ENCODE measurements at regions not wholly inside any gene's neighbourhood (a gene's known extent, or its start where the extent isn't known, plus 50 kb on each side); places are given as distances from the start of the nearest gene placed in this dataset.

DNA sequence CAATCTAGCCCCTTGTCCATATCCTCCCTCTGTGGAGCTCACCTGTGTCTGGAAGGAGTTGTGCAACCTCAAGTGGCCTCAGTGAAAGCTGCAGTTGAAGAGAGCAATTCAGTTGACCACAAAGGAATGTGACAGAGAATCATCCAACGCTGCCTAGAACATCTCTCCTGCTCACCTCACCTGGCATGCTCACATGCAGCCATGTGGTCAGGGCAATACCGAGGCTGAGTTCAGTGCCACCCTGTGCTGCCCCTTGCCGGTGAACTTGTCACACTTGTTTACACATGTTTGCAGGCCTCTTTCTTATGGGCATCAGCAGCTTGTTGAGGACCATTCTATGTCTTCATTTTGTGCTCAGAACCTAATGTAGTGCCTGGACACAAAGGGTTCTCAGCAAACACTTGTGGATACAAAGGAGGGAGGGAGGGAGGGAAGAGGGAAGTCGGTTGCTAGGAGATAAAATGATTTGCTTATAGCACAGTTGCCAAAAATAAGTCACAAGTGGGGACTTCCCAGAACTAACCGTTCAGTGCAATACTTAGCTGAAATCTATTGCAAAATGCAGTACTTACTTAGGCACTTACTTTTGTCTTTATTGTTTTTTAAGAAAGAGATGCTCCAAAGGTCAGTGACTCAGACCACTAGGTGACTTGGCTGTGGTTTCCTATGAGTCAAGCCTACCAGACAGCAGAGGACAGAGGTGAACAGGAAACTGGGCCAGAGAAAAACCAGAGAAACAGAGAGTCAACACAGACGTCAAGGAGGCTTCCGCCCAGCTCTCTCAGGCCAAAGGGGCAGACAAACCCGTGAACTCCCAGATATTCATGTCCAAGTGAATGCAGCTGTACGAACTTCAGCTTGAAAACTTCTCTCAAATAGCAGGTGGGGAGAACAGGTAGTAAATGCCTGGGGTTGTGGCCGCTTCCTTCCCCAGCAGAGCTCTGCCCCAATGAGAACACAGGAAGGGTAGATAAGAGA lies 227.8 kb upstream of the CTNNB1 start:
- Mint-ChIP-seq H3K36me3 (no peaks in the 10 kb centered on the region), H3K27me3 (ENCODE audit: low read depth) (no peaks in the 10 kb centered on the region), H3K9me3 (peaks cover 15% of the 10 kb centered on the region), H3K4me3 (no peak overlapping the region), H3K27ac (peak overlapping the region; percentile 56), H3K4me1 (peaks cover 7% of the 10 kb centered on the region)
- TF ChIP-seq, protein P1, sequence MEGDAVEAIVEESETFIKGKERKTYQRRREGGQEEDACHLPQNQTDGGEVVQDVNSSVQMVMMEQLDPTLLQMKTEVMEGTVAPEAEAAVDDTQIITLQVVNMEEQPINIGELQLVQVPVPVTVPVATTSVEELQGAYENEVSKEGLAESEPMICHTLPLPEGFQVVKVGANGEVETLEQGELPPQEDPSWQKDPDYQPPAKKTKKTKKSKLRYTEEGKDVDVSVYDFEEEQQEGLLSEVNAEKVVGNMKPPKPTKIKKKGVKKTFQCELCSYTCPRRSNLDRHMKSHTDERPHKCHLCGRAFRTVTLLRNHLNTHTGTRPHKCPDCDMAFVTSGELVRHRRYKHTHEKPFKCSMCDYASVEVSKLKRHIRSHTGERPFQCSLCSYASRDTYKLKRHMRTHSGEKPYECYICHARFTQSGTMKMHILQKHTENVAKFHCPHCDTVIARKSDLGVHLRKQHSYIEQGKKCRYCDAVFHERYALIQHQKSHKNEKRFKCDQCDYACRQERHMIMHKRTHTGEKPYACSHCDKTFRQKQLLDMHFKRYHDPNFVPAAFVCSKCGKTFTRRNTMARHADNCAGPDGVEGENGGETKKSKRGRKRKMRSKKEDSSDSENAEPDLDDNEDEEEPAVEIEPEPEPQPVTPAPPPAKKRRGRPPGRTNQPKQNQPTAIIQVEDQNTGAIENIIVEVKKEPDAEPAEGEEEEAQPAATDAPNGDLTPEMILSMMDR (IDR thresholded peaks at IDR 0.05; ENCODE audit: unreplicated experiment) = no peak
- no peak for DNase-seq (ENCODE audit: low spot score in 2 of 2, unreplicated experiment in 2 of 2)

DNA sequence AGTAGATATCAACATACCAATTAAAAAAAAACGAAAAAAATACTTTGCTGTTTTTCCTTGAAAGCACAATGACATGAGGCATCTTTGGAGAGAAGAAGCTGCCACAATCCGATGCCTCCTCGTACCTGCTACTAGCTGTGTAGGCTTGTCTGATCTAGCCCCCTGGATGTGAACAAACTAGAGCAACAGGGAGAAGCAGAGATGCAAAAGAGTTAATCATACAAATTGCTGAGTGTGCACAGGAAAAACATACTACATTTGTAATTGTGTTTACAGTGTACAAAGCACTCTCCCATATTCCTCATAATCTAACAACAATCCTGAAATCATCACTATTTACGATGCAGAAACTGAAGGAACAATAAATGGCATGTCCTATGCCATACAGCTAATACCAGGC lies 227.0 kb upstream of the CTNNB1 start:
- Mint-ChIP-seq H3K9me3 (peaks cover 7% of the 10 kb centered on the region), H3K27ac (no peak overlapping the region), H3K36me3 (no peaks in the 10 kb centered on the region), H3K4me1 (peaks cover 7% of the 10 kb centered on the region), H3K4me3 (no peak overlapping the region), H3K27me3 (ENCODE audit: low read depth) (no peaks in the 10 kb centered on the region)
- no peak for DNase-seq (ENCODE audit: low spot score in 2 of 2, unreplicated experiment in 2 of 2)
- TF ChIP-seq, protein P1 (IDR thresholded peaks at IDR 0.05; ENCODE audit: unreplicated experiment) = no peak

DNA sequence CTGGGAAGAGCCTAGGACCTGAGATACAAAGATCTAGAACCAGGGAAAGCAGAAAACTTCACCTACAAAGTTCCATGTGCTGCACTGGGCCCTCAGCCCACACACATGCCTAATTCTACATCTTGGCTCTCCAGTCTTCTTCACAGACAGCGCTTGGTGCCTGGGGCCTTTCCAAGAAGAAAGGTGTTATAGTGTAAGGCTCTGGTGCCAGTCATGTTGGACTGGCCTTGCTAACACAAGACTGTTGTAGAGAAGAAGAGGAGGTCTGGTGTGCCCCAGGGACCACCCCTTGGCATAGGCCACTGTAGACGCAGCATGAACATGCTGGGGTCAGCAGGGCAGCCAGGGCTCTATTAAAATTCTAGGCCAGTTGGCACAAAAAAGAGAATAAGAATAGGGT lies 226.2 kb upstream of the CTNNB1 start:
- Mint-ChIP-seq H3K9me3 (no peaks in the 10 kb centered on the region), H3K27ac (no peak overlapping the region), H3K4me1 (peaks cover 7% of the 10 kb centered on the region), H3K36me3 (no peaks in the 10 kb centered on the region), H3K27me3 (ENCODE audit: low read depth) (no peaks in the 10 kb centered on the region), H3K4me3 (no peak overlapping the region)
- TF ChIP-seq, protein P1 (IDR thresholded peaks at IDR 0.05; ENCODE audit: unreplicated experiment) = no peak
- no peak for DNase-seq (ENCODE audit: low spot score in 2 of 2, unreplicated experiment in 2 of 2)

DNA sequence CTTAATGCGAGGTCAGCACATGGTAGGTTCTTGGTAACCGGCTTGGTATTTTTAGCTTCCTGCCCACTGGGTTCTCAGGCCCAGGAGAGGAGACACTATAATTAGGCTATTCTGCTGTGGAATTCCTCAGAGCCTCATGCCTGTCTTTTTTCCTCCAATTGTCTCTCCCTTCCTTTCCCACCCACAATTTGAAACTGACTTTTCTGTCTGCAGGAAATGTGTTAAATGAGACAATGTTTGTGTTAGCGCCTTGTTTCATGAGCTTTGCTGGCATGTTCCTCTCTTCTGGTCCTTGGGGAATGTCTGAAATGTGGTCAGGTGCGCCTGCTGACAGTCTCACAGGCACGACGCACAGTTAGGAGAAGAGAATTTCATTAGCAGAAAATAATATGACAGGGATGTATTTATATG lies 223.6 kb upstream of the CTNNB1 start:
- Mint-ChIP-seq H3K36me3 (no peaks in the 10 kb centered on the region), H3K27ac (no peak overlapping the region), H3K9me3 (no peaks in the 10 kb centered on the region), H3K27me3 (ENCODE audit: low read depth) (no peaks in the 10 kb centered on the region), H3K4me1 (peaks cover 7% of the 10 kb centered on the region), H3K4me3 (no peak overlapping the region)
- DNase-seq (ENCODE audit: low spot score in 2 of 2, unreplicated experiment in 2 of 2) = no peak
- TF ChIP-seq, protein P1 (IDR thresholded peaks at IDR 0.05; ENCODE audit: unreplicated experiment) = no peak

DNA sequence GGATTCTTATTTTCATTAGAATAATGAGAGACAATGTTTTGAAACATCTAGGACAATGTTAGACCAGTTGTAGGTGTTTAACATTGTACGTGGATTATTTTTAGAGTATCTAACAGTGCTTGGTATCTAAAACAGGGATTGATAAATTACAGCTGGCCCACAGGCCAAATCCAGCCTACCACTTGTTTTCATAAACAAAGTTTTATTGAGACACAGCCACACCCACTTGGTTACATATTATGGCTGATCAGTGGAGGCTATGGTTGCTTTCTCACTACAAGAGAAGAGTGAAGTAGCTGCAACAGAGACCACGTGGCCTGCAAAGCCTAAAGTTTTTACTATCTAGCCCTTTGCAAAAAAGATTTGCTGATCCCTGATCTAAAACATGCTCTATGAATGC lies 223.1 kb upstream of the CTNNB1 start:
- Mint-ChIP-seq H3K27me3 (ENCODE audit: low read depth) (no peaks in the 10 kb centered on the region), H3K4me3 (no peak overlapping the region), H3K27ac (no peak overlapping the region), H3K4me1 (peaks cover 7% of the 10 kb centered on the region), H3K36me3 (no peaks in the 10 kb centered on the region), H3K9me3 (no peaks in the 10 kb centered on the region)
- TF ChIP-seq, protein P1 (IDR thresholded peaks at IDR 0.05; ENCODE audit: unreplicated experiment) = no peak
- DNase-seq (ENCODE audit: low spot score in 2 of 2, unreplicated experiment in 2 of 2) = no peak
